Right atrium auricular region (tissue), 2 donors: ENCODE measurements at regions not wholly inside any gene's neighbourhood (a gene's known extent, or its start where the extent isn't known, plus 50 kb on each side); places are given as distances from the start of the nearest gene placed in this dataset.

Source experiments
- DNase-seq: peaks from one replicate; pipeline ENCODE4 v3.0.0-alpha.2; 2019; ENCODE audit warnings: low spot score
- H3K27ac ChIP-seq, 2 donors: fragments of 200-600 bp; sonication (generic); 1 replicate in 1 of 2; 2 replicates in 1 of 2; pipeline ENCODE4 v1.5.1; 2016 to 2019
- H3K27me3 ChIP-seq, 2 donors: fragments of 200-600 bp; sonication (generic); one replicate each; pipeline versions ENCODE4 v1.5.1 to v1.6.0; 2017 to 2019
- H3K36me3 ChIP-seq: fragments of 200-600 bp; sonication (generic); one replicate; pipeline ENCODE4 v1.5.1; 2016
- H3K4me1 ChIP-seq, 2 donors: fragments of 200-600 bp; sonication (generic); one replicate each; pipeline versions ENCODE4 v1.5.1 to v1.6.0; 2017 to 2019
- H3K4me3 ChIP-seq, 2 donors: fragments of 200-600 bp; sonication (generic); 1 replicate in 1 of 2; 2 replicates in 1 of 2; pipeline ENCODE4 v1.5.1; 2017 to 2019; ENCODE audit warnings: mild to moderate bottlenecking in 1 of 2, moderate library complexity in 1 of 2
- H3K9me3 ChIP-seq, 2 donors: fragments of 200-600 bp; sonication (generic); one replicate each; pipeline ENCODE4 v1.5.1; 2019
- CTCF ChIP-seq, 2 donors: fragments of 200-600 bp; sonication (generic); IDR thresholded peaks; one replicate each; pipeline ENCODE4 v1.5.1; 2019; ENCODE audit warnings: antibody characterized with exemption in 2 of 2

DNA sequence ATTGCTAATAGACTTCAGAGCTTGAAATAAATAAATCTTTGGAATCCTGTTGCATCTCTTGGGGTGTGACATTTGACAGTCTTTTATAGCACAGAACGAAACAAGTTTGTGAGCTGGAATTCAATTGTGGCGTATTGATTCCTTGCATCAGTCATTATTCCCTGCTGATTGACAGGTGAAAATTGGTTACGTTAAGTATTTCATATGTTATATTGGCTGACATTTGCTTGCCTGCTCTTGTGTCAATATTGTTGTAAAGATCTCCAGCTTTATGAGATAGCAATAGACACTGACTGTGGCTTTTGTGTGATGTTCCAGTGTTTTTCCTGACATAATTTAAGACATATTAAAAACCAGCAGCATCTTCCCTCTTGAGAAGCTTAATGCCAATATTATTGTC lies 644.4 kb upstream of the FAM241A start:
- no peak for TF ChIP-seq CTCF (IDR thresholded peaks at IDR 0.05)
- Histone ChIP-seq H3K36me3 (no peaks in the 10 kb centered on the region), H3K27me3 (peaks cover 0 to 2% of the 10 kb centered on the region in 2 donors), H3K4me3 (no peak overlapping the region), H3K4me1 (no peaks in the 10 kb centered on the region), H3K9me3 (no peaks in the 10 kb centered on the region), H3K27ac (no peak overlapping the region)
- DNase-seq: no peak

DNA sequence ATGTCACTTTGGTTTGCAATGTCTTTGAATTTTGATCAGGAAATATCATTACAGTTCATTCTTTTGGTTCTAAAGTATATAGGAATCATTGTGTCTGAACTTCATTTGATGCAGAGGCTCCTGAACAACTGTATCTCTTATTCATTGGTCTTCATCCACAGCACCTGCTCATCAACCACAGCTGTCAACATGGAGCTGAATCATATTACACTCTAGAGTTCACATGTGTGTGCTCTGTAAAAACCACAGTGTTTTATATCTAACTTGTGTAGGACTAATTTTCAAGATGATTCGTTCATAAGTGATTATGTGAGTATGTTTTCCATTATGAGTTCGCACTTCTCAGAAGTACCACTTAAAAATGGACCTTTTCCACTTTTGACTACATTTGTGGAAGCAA lies 643.3 kb upstream of the FAM241A start:
- DNase-seq: no peak
- Histone ChIP-seq H3K4me1 (no peaks in the 10 kb centered on the region), H3K27me3 (peaks cover 0 to 2% of the 10 kb centered on the region in 2 donors), H3K27ac (no peak overlapping the region), H3K36me3 (no peaks in the 10 kb centered on the region), H3K9me3 (no peaks in the 10 kb centered on the region), H3K4me3 (no peak overlapping the region)
- no peak for TF ChIP-seq CTCF (IDR thresholded peaks at IDR 0.05)

DNA sequence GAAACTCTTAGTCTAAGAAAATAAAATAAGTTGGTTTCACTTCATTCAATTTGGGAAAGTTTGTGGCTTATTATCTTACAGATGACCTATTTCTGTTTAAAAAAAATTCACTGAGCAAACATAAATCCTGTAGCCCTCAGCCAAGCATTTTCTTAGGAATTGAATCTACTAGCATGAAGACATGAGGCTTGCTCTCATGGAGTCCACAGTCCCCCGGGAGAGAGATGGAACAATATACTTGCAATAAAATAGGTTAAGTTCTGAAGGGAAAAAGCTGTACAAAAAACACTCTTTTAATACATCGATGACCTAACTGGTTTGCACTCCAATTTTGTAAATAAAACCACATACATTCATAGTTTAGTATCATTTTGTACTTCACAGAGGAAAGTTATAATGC lies 642.6 kb upstream of the FAM241A start:
- Histone ChIP-seq H3K4me1 (no peaks in the 10 kb centered on the region), H3K36me3 (no peaks in the 10 kb centered on the region), H3K27ac (no peak overlapping the region), H3K9me3 (no peaks in the 10 kb centered on the region), H3K27me3 (peaks cover 0 to 2% of the 10 kb centered on the region in 2 donors), H3K4me3 (no peak overlapping the region)
- no peak for TF ChIP-seq CTCF (IDR thresholded peaks at IDR 0.05)
- no peak for DNase-seq

GRCh38 chr4:111506706-111507105 lies 638.5 kb upstream of the FAM241A start:
- Histone ChIP-seq H3K4me1 (no peaks in the 10 kb centered on the region), H3K27ac (no peak overlapping the region), H3K9me3 (no peaks in the 10 kb centered on the region), H3K27me3 (peaks cover 0 to 2% of the 10 kb centered on the region in 2 donors), H3K4me3 (no peak overlapping the region), H3K36me3 (no peaks in the 10 kb centered on the region)
- DNase-seq: no peak
- TF ChIP-seq CTCF (IDR thresholded peaks at IDR 0.05): no peak

DNA sequence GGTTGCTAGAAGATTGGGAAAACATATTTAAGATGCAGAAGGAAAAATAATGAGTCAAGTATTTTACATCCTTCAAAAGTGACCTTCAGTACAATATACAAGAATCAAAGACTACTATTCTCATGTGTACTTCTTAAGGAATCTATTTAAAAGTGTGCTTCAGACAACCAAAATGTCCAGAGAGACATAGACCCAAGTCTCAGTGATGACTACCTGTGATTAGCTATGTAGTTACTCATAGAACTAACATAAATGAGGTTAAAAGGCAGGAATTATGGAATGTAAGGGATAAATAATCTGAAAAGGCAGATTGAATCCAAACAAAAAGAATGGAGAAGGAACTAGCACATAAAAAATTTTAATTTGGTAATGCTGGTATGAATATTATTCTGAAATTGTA lies 634.7 kb upstream of the FAM241A start:
- H3K4me3 ChIP-seq: no peak overlapping the region
- no peaks in the 10 kb centered on the region for H3K27me3 ChIP-seq
- no peaks in the 10 kb centered on the region for H3K4me1 ChIP-seq
- DNase-seq: no peak
- TF ChIP-seq CTCF (IDR thresholded peaks at IDR 0.05): no peak
- H3K27ac ChIP-seq: no peak overlapping the region
- H3K36me3 ChIP-seq: no peaks in the 10 kb centered on the region
- H3K9me3 ChIP-seq: no peaks in the 10 kb centered on the region

- H3K27me3 ChIP-seq: no peaks in the 10 kb centered on the region
- no peak overlapping the region for H3K4me3 ChIP-seq
- no peak for TF ChIP-seq CTCF (IDR thresholded peaks at IDR 0.05)
- no peaks in the 10 kb centered on the region for H3K36me3 ChIP-seq
- H3K27ac ChIP-seq: no peak overlapping the region
- DNase-seq: no peak
- no peaks in the 10 kb centered on the region for H3K4me1 ChIP-seq
- H3K9me3 ChIP-seq: no peaks in the 10 kb centered on the region
Observed at GRCh38 chr4:111512081-111512783, 633.0 kb upstream of the FAM241A start.
